ENCODE measurements at regions not wholly inside any gene's neighbourhood (a gene's known extent, or its start where the extent isn't known, plus 50 kb on each side); places are given as distances from the start of the nearest gene placed in this dataset.

DNA sequence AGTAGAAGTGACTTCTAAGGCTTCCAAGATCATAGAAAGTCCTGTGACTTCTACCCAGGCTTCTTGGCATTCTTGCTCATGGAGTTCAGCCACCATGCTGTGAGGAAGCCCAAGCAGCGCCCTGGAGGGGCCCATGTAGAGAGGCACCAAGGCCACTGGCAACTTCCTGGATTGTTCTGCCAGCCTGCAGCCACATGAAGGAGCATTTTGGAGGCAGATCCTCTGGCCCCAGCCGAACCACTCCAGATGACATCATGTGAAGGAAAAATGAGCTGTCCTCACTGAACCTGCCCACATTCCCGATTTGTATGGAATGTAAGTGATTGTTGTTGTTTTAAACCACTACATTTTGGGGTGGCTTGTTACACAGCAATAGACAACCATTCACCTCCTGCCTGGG, 51.5 kb upstream of the MNX1 start:
- H3K4me3 ChIP-seq (ENCODE audit: low read depth in 1 of 2, low read length in 2 of 2): no peak overlapping the region
- H3K27ac ChIP-seq (ENCODE audit: low read depth, low read length): no peak overlapping the region
- no peaks in the 10 kb centered on the region for H3K36me3 ChIP-seq (ENCODE audit: control insufficient read depth in 1 of 2, insufficient read depth in 2 of 2, low read length in 2 of 2)
- peaks cover 0 to 3% of the 10 kb centered on the region in 2 donors for H3K4me1 ChIP-seq (ENCODE audit: control insufficient read depth in 1 of 2, insufficient read depth in 2 of 2, low read length in 2 of 2)
- no peak overlapping the region for H3K9ac ChIP-seq (ENCODE audit: low read depth in 1 of 2, low read length in 2 of 2)
- peaks cover 6 to 8% of the 10 kb centered on the region in 2 donors for H3K27me3 ChIP-seq (ENCODE audit: control insufficient read depth in 1 of 2, insufficient read depth in 2 of 2, low read length in 2 of 2)
- peaks cover 11 to 13% of the 10 kb centered on the region in 2 donors for H3K9me3 ChIP-seq (ENCODE audit: control insufficient read depth in 1 of 2, low read length in 2 of 2)

DNA sequence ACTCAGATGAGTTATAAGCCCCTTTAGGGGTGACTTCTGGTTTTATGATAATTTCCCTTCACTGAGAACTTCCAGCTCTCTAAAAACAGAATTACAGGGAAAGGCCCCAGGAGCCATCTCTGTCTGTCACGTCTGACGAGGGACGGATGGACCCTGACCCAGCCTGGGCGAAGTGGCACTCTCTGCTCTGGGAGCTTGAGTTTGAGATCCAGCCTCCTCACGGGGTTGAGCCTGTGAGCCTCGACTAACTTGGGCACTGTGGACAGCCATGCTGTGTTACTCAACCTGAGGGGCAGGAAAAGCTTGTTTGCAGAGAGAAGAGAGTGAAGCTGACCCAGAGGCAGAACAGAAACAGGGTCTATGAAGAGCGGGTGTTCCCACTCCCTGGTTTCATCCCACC, 54.6 kb upstream of the MNX1 start:
- Histone ChIP-seq H3K27me3 (ENCODE audit: control insufficient read depth in 1 of 2, insufficient read depth in 2 of 2, low read length in 2 of 2) (no peaks in the 10 kb centered on the region), H3K9me3 (ENCODE audit: control insufficient read depth in 1 of 2, low read length in 2 of 2) (peaks cover 9 to 13% of the 10 kb centered on the region in 2 donors), H3K4me3 (ENCODE audit: low read depth in 1 of 2, low read length in 2 of 2) (no peak overlapping the region), H3K27ac (ENCODE audit: low read depth, low read length) (no peak overlapping the region), H3K9ac (ENCODE audit: low read depth in 1 of 2, low read length in 2 of 2) (no peak overlapping the region), H3K36me3 (ENCODE audit: control insufficient read depth in 1 of 2, insufficient read depth in 2 of 2, low read length in 2 of 2) (no peaks in the 10 kb centered on the region), H3K4me1 (ENCODE audit: control insufficient read depth in 1 of 2, insufficient read depth in 2 of 2, low read length in 2 of 2) (no peaks in the 10 kb centered on the region)

DNA sequence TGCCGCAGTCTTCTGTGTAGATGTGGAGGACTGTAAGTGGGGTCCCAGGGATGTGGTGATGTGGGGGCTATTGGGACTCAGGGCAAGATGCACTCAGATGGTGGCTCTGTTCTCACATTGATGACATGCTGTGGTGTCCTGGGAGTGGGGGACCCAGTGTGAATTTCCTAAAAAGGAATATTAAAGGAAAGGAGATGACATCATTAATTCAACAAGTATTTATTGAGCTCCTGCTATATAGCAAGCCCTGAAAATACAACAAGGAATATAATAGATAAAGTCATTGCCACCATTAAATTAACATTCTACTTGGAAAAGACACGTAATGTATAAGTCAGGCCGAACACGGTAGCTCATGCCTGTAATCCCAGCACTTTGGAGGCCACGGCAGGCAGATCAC, 61.9 kb upstream of the MNX1 start:
- Histone ChIP-seq H3K9me3 (ENCODE audit: control insufficient read depth in 1 of 2, low read length in 2 of 2) (no peaks in the 10 kb centered on the region), H3K9ac (ENCODE audit: low read depth in 1 of 2, low read length in 2 of 2) (no peak overlapping the region), H3K4me1 (ENCODE audit: control insufficient read depth in 1 of 2, insufficient read depth in 2 of 2, low read length in 2 of 2) (peaks cover 3 to 9% of the 10 kb centered on the region in 2 donors), H3K27ac (ENCODE audit: low read depth, low read length) (no peak overlapping the region), H3K27me3 (ENCODE audit: control insufficient read depth in 1 of 2, insufficient read depth in 2 of 2, low read length in 2 of 2) (peaks cover 32 to 40% of the 10 kb centered on the region in 2 donors), H3K36me3 (ENCODE audit: control insufficient read depth in 1 of 2, insufficient read depth in 2 of 2, low read length in 2 of 2) (no peaks in the 10 kb centered on the region), H3K4me3 (ENCODE audit: low read depth in 1 of 2, low read length in 2 of 2) (no peak overlapping the region)

DNA sequence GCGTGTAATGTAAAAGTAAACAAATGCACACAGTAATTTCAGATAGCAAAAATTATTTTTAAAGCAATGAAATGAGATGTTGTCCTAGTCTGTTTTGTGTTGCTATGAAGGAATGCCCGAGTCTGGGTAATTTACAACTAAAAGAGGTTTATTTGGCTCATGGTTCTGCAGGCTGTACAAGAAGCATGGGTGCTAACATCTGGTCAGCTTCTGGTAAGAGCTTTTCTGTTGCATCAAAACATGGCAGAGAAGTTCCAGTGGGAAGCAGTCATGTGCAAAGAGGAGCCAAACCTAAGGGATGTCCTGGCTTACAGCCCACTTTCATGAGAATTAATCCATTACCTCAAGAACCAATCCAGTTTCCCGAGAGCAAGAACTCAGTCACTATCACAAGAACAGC, 62.9 kb upstream of the MNX1 start:
- no peaks in the 10 kb centered on the region for H3K9me3 ChIP-seq (ENCODE audit: control insufficient read depth in 1 of 2, low read length in 2 of 2)
- no peaks in the 10 kb centered on the region for H3K36me3 ChIP-seq (ENCODE audit: control insufficient read depth in 1 of 2, insufficient read depth in 2 of 2, low read length in 2 of 2)
- H3K27me3 ChIP-seq (ENCODE audit: control insufficient read depth in 1 of 2, insufficient read depth in 2 of 2, low read length in 2 of 2): peaks cover 40 to 47% of the 10 kb centered on the region in 2 donors
- H3K4me3 ChIP-seq (ENCODE audit: low read depth in 1 of 2, low read length in 2 of 2): no peak overlapping the region
- H3K27ac ChIP-seq (ENCODE audit: low read depth, low read length): no peak overlapping the region
- no peak overlapping the region for H3K9ac ChIP-seq (ENCODE audit: low read depth in 1 of 2, low read length in 2 of 2)
- H3K4me1 ChIP-seq (ENCODE audit: control insufficient read depth in 1 of 2, insufficient read depth in 2 of 2, low read length in 2 of 2): peaks cover 6 to 9% of the 10 kb centered on the region in 2 donors

DNA sequence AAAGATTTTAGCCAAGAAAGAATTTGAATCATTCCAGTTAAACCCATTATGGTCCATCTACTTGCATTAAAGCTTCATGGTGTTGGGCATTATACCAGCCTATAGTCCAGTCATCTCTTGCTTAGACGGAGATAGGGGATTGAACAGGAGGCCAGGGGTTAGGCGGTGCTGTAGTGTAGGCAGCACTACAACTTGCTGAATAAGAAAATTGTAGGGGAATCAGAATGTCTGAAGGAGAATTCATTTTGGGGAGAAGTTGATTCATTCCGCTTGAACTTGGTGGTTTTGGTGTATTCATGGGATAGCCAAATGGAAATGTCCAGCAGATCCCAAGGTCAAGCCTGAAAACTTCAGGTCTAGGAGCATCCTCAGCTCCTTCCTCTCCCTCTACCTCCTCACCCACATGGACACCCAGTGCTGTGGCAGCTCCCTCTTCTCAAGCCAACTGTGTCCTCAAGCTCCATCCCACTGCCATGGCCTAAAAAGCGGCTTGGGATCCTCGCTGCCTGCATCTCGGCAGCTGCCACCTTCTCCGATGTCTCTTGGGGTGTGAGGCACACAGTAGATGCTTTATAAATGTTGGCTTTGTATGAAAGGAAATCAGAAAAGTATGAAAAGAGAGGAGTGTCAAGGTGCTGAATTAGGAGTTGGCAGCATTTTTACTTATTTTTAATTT, 63.6 kb upstream of the MNX1 start:
- H3K4me3 ChIP-seq (ENCODE audit: low read depth in 1 of 2, low read length in 2 of 2): no peak overlapping the region
- H3K4me1 ChIP-seq (ENCODE audit: control insufficient read depth in 1 of 2, insufficient read depth in 2 of 2, low read length in 2 of 2): peaks cover 6 to 9% of the 10 kb centered on the region in 2 donors
- H3K27me3 ChIP-seq (ENCODE audit: control insufficient read depth in 1 of 2, insufficient read depth in 2 of 2, low read length in 2 of 2): peaks cover 47 to 55% of the 10 kb centered on the region in 2 donors
- no peaks in the 10 kb centered on the region for H3K36me3 ChIP-seq (ENCODE audit: control insufficient read depth in 1 of 2, insufficient read depth in 2 of 2, low read length in 2 of 2)
- H3K9me3 ChIP-seq (ENCODE audit: control insufficient read depth in 1 of 2, low read length in 2 of 2): no peaks in the 10 kb centered on the region
- H3K9ac ChIP-seq (ENCODE audit: low read depth in 1 of 2, low read length in 2 of 2): no peak overlapping the region
- no peak overlapping the region for H3K27ac ChIP-seq (ENCODE audit: low read depth, low read length)

DNA sequence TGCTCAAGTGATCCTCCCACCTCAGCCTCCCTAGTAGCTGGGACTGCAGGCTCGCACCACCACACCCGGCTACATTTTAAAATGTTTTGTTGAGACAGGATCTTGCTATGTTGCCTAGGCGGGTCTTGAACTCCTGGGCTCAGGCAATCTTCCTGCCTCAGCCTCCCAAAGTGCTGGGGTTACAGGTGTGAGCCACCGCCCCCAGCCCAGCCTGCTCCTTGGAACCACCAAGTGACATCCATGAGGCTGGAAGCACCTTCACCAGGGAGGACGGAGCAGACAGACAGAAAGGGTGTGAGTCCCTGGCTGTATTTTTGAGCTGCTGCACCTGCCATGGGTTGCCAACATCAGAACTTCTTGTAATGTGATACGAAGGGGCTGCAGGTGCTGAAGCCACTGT, 62.3 kb upstream of the UBE3C start:
- Histone ChIP-seq H3K9ac (ENCODE audit: low read depth in 1 of 2, low read length in 2 of 2) (no peak overlapping the region), H3K4me1 (ENCODE audit: control insufficient read depth in 1 of 2, insufficient read depth in 2 of 2, low read length in 2 of 2) (peaks cover 6 to 9% of the 10 kb centered on the region in 2 donors), H3K27me3 (ENCODE audit: control insufficient read depth in 1 of 2, insufficient read depth in 2 of 2, low read length in 2 of 2) (peaks cover 51 to 55% of the 10 kb centered on the region in 2 donors), H3K4me3 (ENCODE audit: low read depth in 1 of 2, low read length in 2 of 2) (no peak overlapping the region), H3K9me3 (ENCODE audit: control insufficient read depth in 1 of 2, low read length in 2 of 2) (no peaks in the 10 kb centered on the region), H3K27ac (ENCODE audit: low read depth, low read length) (no peak overlapping the region), H3K36me3 (ENCODE audit: control insufficient read depth in 1 of 2, insufficient read depth in 2 of 2, low read length in 2 of 2) (no peaks in the 10 kb centered on the region)

DNA sequence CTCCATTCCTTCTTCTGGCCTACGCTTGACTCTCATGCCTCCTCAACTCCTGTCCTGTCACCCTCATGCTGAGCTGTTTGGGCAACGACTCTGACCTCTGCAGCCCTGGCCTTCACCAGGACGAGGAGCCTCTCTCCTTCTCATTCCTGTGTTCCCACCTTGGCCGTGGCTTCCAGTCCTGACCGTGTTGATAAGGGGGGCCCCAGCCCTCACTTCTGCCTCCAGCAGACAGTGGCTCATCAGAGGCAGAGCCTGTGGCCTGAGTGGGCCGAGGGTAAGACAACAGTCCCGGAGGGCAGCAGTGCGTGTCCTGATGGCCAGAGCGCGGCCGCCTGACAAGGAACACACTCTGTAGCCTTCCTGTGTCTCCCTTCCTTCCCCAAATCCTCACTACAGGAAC, 61.7 kb upstream of the UBE3C start:
- H3K36me3 ChIP-seq (ENCODE audit: control insufficient read depth in 1 of 2, insufficient read depth in 2 of 2, low read length in 2 of 2): no peaks in the 10 kb centered on the region
- H3K9ac ChIP-seq (ENCODE audit: low read depth in 1 of 2, low read length in 2 of 2): no peak overlapping the region
- H3K9me3 ChIP-seq (ENCODE audit: control insufficient read depth in 1 of 2, low read length in 2 of 2): no peaks in the 10 kb centered on the region
- peaks cover 6 to 9% of the 10 kb centered on the region in 2 donors for H3K4me1 ChIP-seq (ENCODE audit: control insufficient read depth in 1 of 2, insufficient read depth in 2 of 2, low read length in 2 of 2)
- no peak overlapping the region for H3K4me3 ChIP-seq (ENCODE audit: low read depth in 1 of 2, low read length in 2 of 2)
- peaks cover 46 to 53% of the 10 kb centered on the region in 2 donors for H3K27me3 ChIP-seq (ENCODE audit: control insufficient read depth in 1 of 2, insufficient read depth in 2 of 2, low read length in 2 of 2)
- no peak overlapping the region for H3K27ac ChIP-seq (ENCODE audit: low read depth, low read length)

DNA sequence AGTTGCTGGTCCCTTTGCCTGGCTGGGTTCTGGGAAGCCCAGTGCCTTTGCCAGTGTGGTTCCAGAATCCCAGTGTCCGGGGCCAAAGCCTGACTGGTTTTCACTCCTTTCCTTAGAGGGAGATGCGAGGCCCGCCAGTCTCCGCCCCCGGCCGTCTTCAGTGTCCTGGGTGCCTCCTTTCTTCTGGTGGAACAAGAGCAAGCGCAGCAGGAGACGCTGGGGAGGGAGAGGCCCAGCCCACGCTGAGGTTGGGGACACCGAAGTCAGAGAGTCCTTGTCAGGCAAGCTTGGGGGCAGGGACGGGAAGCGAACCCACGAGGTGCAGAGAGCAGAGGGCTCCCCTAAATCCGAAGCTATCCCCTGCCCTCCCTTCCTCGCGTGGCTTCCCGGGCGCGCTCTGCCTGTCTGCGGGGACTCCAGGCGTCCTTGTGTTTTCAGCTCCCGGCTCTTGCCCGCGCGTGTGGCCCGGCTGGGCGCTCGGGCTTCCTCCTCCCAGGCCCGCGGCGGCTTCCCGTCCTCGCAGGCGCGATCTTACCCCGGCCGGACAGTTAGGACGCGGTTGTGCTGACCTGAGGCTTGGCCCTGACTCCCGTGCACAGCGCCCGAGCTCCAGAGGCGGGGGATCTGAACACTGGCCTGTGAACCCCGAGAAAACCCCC, 60.6 kb upstream of the UBE3C start:
- H3K4me1 ChIP-seq (ENCODE audit: control insufficient read depth in 1 of 2, insufficient read depth in 2 of 2, low read length in 2 of 2): peaks cover 6 to 9% of the 10 kb centered on the region in 2 donors
- H3K4me3 ChIP-seq (ENCODE audit: low read depth in 1 of 2, low read length in 2 of 2): no peak overlapping the region
- H3K27ac ChIP-seq (ENCODE audit: low read depth, low read length): no peak overlapping the region
- no peak overlapping the region for H3K9ac ChIP-seq (ENCODE audit: low read depth in 1 of 2, low read length in 2 of 2)
- peaks cover 42 to 49% of the 10 kb centered on the region in 2 donors for H3K27me3 ChIP-seq (ENCODE audit: control insufficient read depth in 1 of 2, insufficient read depth in 2 of 2, low read length in 2 of 2)
- no peaks in the 10 kb centered on the region for H3K36me3 ChIP-seq (ENCODE audit: control insufficient read depth in 1 of 2, insufficient read depth in 2 of 2, low read length in 2 of 2)
- no peaks in the 10 kb centered on the region for H3K9me3 ChIP-seq (ENCODE audit: control insufficient read depth in 1 of 2, low read length in 2 of 2)

DNA sequence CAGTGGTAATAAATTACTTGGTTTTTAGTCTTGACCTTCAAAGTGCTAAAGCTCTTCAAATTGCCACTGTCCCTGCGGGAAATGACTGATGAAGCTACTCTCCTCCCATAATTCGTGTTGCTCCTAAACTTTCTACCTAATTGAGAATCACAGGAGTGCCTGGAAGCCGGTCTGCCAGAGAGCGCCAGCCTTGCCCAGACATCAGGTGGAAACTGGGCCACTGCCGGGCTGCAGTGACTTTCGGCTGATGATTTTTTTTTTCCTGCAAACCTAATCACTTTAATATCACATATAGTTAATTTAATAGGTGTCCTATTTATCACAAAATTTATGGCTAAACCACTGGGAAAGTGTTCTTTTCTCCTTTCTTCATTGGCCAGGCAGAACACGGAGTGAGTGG, 59.6 kb upstream of the UBE3C start:
- Histone ChIP-seq H3K9ac (ENCODE audit: low read depth in 1 of 2, low read length in 2 of 2) (no peak overlapping the region), H3K4me3 (ENCODE audit: low read depth in 1 of 2, low read length in 2 of 2) (no peak overlapping the region), H3K9me3 (ENCODE audit: control insufficient read depth in 1 of 2, low read length in 2 of 2) (peaks cover 2 to 6% of the 10 kb centered on the region in 2 donors), H3K36me3 (ENCODE audit: control insufficient read depth in 1 of 2, insufficient read depth in 2 of 2, low read length in 2 of 2) (no peaks in the 10 kb centered on the region), H3K4me1 (ENCODE audit: control insufficient read depth in 1 of 2, insufficient read depth in 2 of 2, low read length in 2 of 2) (peaks cover 6 to 9% of the 10 kb centered on the region in 2 donors), H3K27ac (ENCODE audit: low read depth, low read length) (no peak overlapping the region), H3K27me3 (ENCODE audit: control insufficient read depth in 1 of 2, insufficient read depth in 2 of 2, low read length in 2 of 2) (peaks cover 38 to 45% of the 10 kb centered on the region in 2 donors)

DNA sequence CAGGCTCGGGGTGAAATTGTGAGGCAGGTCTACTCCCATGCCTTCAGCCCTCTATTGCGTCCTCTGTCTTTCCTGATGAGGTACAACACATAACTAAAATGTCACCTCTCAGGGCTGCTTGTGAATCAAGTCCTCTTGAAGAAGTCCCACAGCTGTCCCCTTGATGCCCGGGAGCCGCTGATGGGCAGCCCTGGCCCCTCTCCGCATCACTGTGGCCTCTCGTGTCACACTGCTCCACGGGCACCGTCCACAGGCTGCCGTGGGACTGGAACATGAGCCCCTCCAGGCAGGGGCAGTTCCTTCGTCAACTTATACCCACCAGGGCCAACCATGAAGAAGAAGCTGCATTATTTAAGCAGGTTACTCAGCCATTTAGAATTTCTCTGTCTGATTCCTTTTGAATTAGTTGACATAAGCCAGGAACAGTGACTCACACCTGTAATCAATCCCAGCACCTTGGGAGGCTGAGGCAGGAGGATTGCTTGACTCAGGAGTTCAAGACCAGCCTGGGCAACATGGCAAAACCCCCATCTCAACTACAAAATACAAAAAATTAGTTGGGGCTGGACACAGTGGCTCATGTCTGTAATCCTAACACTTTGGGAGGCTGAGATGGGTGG, 58.5 kb upstream of the UBE3C start:
- no peaks in the 10 kb centered on the region for H3K36me3 ChIP-seq (ENCODE audit: control insufficient read depth in 1 of 2, insufficient read depth in 2 of 2, low read length in 2 of 2)
- H3K27ac ChIP-seq (ENCODE audit: low read depth, low read length): no peak overlapping the region
- H3K27me3 ChIP-seq (ENCODE audit: control insufficient read depth in 1 of 2, insufficient read depth in 2 of 2, low read length in 2 of 2): peaks cover 34 to 35% of the 10 kb centered on the region in 2 donors
- H3K9ac ChIP-seq (ENCODE audit: low read depth in 1 of 2, low read length in 2 of 2): no peak overlapping the region
- H3K4me1 ChIP-seq (ENCODE audit: control insufficient read depth in 1 of 2, insufficient read depth in 2 of 2, low read length in 2 of 2): peaks cover 5 to 6% of the 10 kb centered on the region in 2 donors
- peaks cover 10 to 15% of the 10 kb centered on the region in 2 donors for H3K9me3 ChIP-seq (ENCODE audit: control insufficient read depth in 1 of 2, low read length in 2 of 2)
- no peak overlapping the region for H3K4me3 ChIP-seq (ENCODE audit: low read depth in 1 of 2, low read length in 2 of 2)
